ENCODE measurements at regions not wholly inside any gene's neighbourhood (a gene's known extent, or its start where the extent isn't known, plus 50 kb on each side); places are given as distances from the start of the nearest gene placed in this dataset.

DNA sequence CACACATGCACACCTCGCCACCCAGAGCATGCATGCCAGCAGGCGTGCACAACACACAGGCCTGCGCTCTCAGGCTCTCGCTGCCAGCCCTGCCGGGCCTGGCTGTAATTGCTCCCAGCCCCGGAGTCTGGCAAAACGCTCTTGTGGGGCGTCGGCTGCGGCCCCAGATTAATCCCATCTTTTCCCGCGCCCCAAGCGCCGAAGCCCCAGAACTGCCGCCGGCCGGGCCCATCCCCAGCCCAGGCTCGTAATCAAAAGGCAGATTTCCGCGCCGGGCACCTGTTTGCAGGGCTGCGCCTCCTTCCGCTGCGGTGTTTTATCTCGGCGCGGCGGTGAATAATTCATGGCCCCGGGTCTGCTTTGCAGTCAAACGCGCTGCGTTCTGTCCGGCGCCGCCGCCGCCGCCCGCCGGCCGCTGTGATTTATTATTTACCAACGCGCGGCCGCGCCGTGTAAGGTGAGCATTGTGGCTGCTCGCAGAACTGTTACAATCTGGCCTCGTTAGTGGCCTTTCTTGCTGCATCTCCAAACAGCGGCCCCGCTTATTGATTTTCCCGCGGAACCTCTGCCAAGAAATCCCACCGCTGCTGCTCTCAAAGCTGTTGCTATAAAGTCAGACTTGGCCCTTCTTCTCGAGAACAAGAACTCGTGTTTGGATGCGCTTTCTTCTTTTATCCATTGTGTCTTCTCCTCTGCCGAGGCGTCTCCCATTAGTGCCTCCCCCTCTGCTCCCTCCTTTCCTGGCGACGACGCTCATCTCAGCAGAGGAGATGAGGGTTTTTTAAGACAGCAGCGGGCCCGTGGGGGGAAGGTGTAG is 126.1 kb downstream of the IRX5 start:
- no peak overlapping the region for H3K23ac ChIP-seq (ENCODE audit: low read depth, low read length)
- no peak overlapping the region for H4K5ac ChIP-seq (ENCODE audit: low read depth, low read length)
- in situ Hi-C loops (cut with MboI; ENCODE audit: low sequenced_read_pairs): no loop called here
- no peak overlapping the region for H3K4ac ChIP-seq (ENCODE audit: low read depth, low read length)
- no peak overlapping the region for H3K27ac ChIP-seq (ENCODE audit: insufficient read depth, low read length)
- H2BK15ac ChIP-seq (ENCODE audit: low read depth, low read length): no peak overlapping the region
- H3K4me3 ChIP-seq (ENCODE audit: insufficient read depth, low read depth, low read length): no peak overlapping the region
- H4K91ac ChIP-seq (ENCODE audit: insufficient read depth, low read depth, low read length): no peak overlapping the region
- no peak overlapping the region for H2BK120ac ChIP-seq (ENCODE audit: low read depth, low read length)
- H3K79me1 ChIP-seq (ENCODE audit: low read depth in 1 of 2, low read length in 2 of 2): no peaks in the 10 kb centered on the region
- no peak overlapping the region for H3K14ac ChIP-seq (replicated peaks; ENCODE audit: low read depth, low read length)
- no peak overlapping the region for H3K4me2 ChIP-seq (ENCODE audit: low read depth, low read length)
- ATAC-seq (ENCODE audit: low read depth) (no peak), DNase-seq (no peak)
- H3K36me3 ChIP-seq (ENCODE audit: control insufficient read depth, insufficient read depth, low read length): no peaks in the 10 kb centered on the region
- H3K27me3 ChIP-seq (ENCODE audit: control insufficient read depth, insufficient read depth, low read length): peaks cover 13% of the 10 kb centered on the region; the same call in 1 of the 2 replicates
- ChIA-PET POLR2A (ENCODE audit: unreplicated experiment) (no interaction called here), CTCF (no interaction called here)
- no TSS peak for BruUV-seq (replicated peaks)
- intact Hi-C loops (cut with micrococcal nuclease): no loop called here
- H2AK5ac ChIP-seq (ENCODE audit: low read depth, low read length): no peak overlapping the region
- TF ChIP-seq RAD21 (IDR thresholded peaks at IDR 0.05; ENCODE audit: low read length): no peak
- TF ChIP-seq MXI1 (IDR thresholded peaks at IDR 0.05; ENCODE audit: borderline replicate concordance, low read depth, low read length): no peak
- TF ChIP-seq, protein P1, sequence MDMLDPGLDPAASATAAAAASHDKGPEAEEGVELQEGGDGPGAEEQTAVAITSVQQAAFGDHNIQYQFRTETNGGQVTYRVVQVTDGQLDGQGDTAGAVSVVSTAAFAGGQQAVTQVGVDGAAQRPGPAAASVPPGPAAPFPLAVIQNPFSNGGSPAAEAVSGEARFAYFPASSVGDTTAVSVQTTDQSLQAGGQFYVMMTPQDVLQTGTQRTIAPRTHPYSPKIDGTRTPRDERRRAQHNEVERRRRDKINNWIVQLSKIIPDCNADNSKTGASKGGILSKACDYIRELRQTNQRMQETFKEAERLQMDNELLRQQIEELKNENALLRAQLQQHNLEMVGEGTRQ (IDR thresholded peaks at IDR 0.05; ENCODE audit: low read depth, low read length): no peak
- TF ChIP-seq FOS (IDR thresholded peaks at IDR 0.05; ENCODE audit: low read depth, low read length): no peak
- no peak for TF ChIP-seq CEBPB (IDR thresholded peaks at IDR 0.05; ENCODE audit: low read depth, low read length)
- TF ChIP-seq SMC3 (IDR thresholded peaks at IDR 0.05; ENCODE audit: low read depth, low read length): no peak
- TF ChIP-seq RFX5 (IDR thresholded peaks at IDR 0.05; ENCODE audit: low read depth, low read length): no peak
- TF ChIP-seq MAZ (IDR thresholded peaks at IDR 0.05; ENCODE audit: borderline replicate concordance, low read depth, low read length): no peak
- no peak for TF ChIP-seq RCOR1 (IDR thresholded peaks at IDR 0.05; ENCODE audit: insufficient replicate concordance, low read length)
- TF ChIP-seq, protein P2, sequence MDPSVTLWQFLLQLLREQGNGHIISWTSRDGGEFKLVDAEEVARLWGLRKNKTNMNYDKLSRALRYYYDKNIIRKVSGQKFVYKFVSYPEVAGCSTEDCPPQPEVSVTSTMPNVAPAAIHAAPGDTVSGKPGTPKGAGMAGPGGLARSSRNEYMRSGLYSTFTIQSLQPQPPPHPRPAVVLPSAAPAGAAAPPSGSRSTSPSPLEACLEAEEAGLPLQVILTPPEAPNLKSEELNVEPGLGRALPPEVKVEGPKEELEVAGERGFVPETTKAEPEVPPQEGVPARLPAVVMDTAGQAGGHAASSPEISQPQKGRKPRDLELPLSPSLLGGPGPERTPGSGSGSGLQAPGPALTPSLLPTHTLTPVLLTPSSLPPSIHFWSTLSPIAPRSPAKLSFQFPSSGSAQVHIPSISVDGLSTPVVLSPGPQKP (IDR thresholded peaks at IDR 0.05; ENCODE audit: borderline replicate concordance, low read depth, low read length): no peak
- TF ChIP-seq POLR2A (IDR thresholded peaks at IDR 0.05; ENCODE audit: low read depth, low read length): no peak
- TF ChIP-seq NFE2L2 (IDR thresholded peaks at IDR 0.05; ENCODE audit: low read depth, low read length): no peak
- TF ChIP-seq MAFK (IDR thresholded peaks at IDR 0.05; ENCODE audit: low read depth, low read length): no peak
- no peak for TF ChIP-seq BHLHE40 (IDR thresholded peaks at IDR 0.05; ENCODE audit: low read depth, low read length)
- TF ChIP-seq, protein P3, sequence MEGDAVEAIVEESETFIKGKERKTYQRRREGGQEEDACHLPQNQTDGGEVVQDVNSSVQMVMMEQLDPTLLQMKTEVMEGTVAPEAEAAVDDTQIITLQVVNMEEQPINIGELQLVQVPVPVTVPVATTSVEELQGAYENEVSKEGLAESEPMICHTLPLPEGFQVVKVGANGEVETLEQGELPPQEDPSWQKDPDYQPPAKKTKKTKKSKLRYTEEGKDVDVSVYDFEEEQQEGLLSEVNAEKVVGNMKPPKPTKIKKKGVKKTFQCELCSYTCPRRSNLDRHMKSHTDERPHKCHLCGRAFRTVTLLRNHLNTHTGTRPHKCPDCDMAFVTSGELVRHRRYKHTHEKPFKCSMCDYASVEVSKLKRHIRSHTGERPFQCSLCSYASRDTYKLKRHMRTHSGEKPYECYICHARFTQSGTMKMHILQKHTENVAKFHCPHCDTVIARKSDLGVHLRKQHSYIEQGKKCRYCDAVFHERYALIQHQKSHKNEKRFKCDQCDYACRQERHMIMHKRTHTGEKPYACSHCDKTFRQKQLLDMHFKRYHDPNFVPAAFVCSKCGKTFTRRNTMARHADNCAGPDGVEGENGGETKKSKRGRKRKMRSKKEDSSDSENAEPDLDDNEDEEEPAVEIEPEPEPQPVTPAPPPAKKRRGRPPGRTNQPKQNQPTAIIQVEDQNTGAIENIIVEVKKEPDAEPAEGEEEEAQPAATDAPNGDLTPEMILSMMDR (conservative IDR thresholded peaks at IDR 0.05; ENCODE audit: low read depth, low read length): no peak
- H3K9ac ChIP-seq (ENCODE audit: low read depth, low read length): no peak overlapping the region
- no peak overlapping the region for H3K18ac ChIP-seq (ENCODE audit: low read depth, low read length)
- dilution Hi-C loops (cut with HindIII; ENCODE audit: low sequenced_read_pairs, unreplicated experiment): no loop called here
- H2BK20ac ChIP-seq (ENCODE audit: low read depth, low read length): no peak overlapping the region
- no peaks in the 10 kb centered on the region for H3K9me1 ChIP-seq (ENCODE audit: insufficient read depth, low read length)
- H4K8ac ChIP-seq (ENCODE audit: low read depth in 2 of 2, low read length in 2 of 2): no peak overlapping the region
- peak overlapping the region; percentile 47 for H2AK9ac ChIP-seq (replicated peaks; ENCODE audit: low read depth, low read length, poor library complexity)
- no peaks in the 10 kb centered on the region for H4K20me1 ChIP-seq (ENCODE audit: insufficient read depth, low read length)
- H2BK5ac ChIP-seq (ENCODE audit: low read depth, low read length, poor library complexity, severe bottlenecking): no peak overlapping the region
- WGBS, 2 experiments (ENCODE audit: extremely low coverage in 2 of 2, insufficient read length in 1 of 2): 1% methylated on average over 33 of the region's 64 CpGs; no CpG with 5 or more reads in 1 of the 2 experiments
- no peak overlapping the region for H3K56ac ChIP-seq (ENCODE audit: extremely low read depth, insufficient read depth, low read length)
- H3K9me3 ChIP-seq (ENCODE audit: control insufficient read depth, insufficient read depth, low read length): no peaks in the 10 kb centered on the region
- no peak overlapping the region for H2AFZ ChIP-seq (replicated peaks; ENCODE audit: low read length, poor library complexity)
- no peaks in the 10 kb centered on the region for H3K4me1 ChIP-seq (ENCODE audit: control insufficient read depth, insufficient read depth, low read length)

All from IMR-90 (cell line).